HCT116 (cell line): ENCODE measurements at regions not wholly inside any gene's neighbourhood (a gene's known extent, or its start where the extent isn't known, plus 50 kb on each side); places are given as distances from the start of the nearest gene placed in this dataset.

Experiments
- ATAC-seq: fragments of 200-7000 bp; cut with Tn5 transposase; 2 replicates; pipeline ENCODE4 v1.9.1; 2020; ENCODE audit warnings: mild to moderate bottlenecking, moderate library complexity
- BruUV-seq: library from RNA; stranded (reverse); fragments of 400-500 nt; replicated peaks from 2 replicates; lab custom pipeline; 2021; lab: Mats Ljungman, UMichigan
- CTCF ChIA-PET: fragments of 300-600 bp; sonication (Branson Sonifier 250); formaldehyde crosslinking; loops from one replicate; lab custom pipeline; 2021; ENCODE audit warnings: antibody characterized with exemption; lab: Charles Lee
- POLR2A ChIA-PET: fragments of 300-600, 350-600 bp; sonication (Branson Sonifier 250); formaldehyde crosslinking; loops from one replicate; lab custom pipeline; 2021; ENCODE audit warnings: antibody characterized with exemption; lab: Charles Lee
- RAD21 ChIA-PET, 2 experiments: fragments of 300-600 bp; sonication (Branson Sonifier 250); formaldehyde crosslinking; loops; one replicate each; lab custom pipeline; 2023; ENCODE audit warnings: low total read pairs in 2 of 2; ENCODE audit not compliant: uncharacterized antibody in 2 of 2, unreplicated experiment in 2 of 2, low non-redundant PET in 1 of 2; lab: Charles Lee
- DNase-seq: peaks from one replicate; pipeline ENCODE4 v3.0.0-alpha.2; 2010; ENCODE audit warnings: low read depth, low spot score
- H2AFZ ChIP-seq: fragments of 200-600 bp; shearing (Covaris generic), sonication (generic); 2 replicates; pipeline ENCODE4 v1.6.1; 2017; ENCODE audit warnings: low read depth, mixed run types, mixed read lengths, antibody characterized with exemption, low read length; ENCODE audit not compliant: poor library complexity, severe bottlenecking
- H3K27ac ChIP-seq: 2 replicates; pipeline ENCODE4 v1.5.1; 2012; ENCODE audit warnings: low read depth, low read length
- H3K27me3 ChIP-seq: fragments of 200-600 bp; sonication (generic); 2 replicates; pipeline ENCODE4 v1.6.1; 2016; ENCODE audit warnings: mixed run types, low read length, mixed read lengths; ENCODE audit not compliant: insufficient read depth
- H3K36me3 ChIP-seq, 2 experiments: fragments of 200-500 bp in 1 of 2; fragments of 200-600 bp in 1 of 2; sonication (Bioruptor generic) in 1 of 2; sonication (generic) in 1 of 2; 2 replicates each; pipeline versions ENCODE4 v1.5.1 to v1.6.1; 2014 to 2016; ENCODE audit warnings: low read length in 2 of 2, inconsistent platforms in 1 of 2, mixed read lengths in 1 of 2, mixed run types in 1 of 2; ENCODE audit not compliant: insufficient read depth in 2 of 2, control insufficient read depth in 1 of 2
- H3K4me1 ChIP-seq, 2 experiments: fragments of 200-600 bp in 1 of 2; sonication (generic) in 1 of 2; 2 replicates each; pipeline versions ENCODE4 v1.5.1 to v1.6.1; 2012 to 2017; ENCODE audit warnings: low read length in 2 of 2, inconsistent platforms in 1 of 2, mild to moderate bottlenecking in 1 of 2, mixed read lengths in 1 of 2, mixed run types in 1 of 2, moderate library complexity in 1 of 2; ENCODE audit not compliant: insufficient read depth in 2 of 2, control insufficient read depth in 1 of 2
- H3K4me2 ChIP-seq: fragments of 200-600 bp; sonication (generic); 2 replicates; pipeline ENCODE4 v1.6.1; 2017; ENCODE audit warnings: mixed run types, low read length, mixed read lengths
- H3K4me3 ChIP-seq, 2 experiments: fragments of 200-600 bp in 1 of 2; sonication (generic) in 1 of 2; replicated peaks in 1 of 2; 2 replicates each; pipeline ENCODE4 v1.5.1; 2011 to 2016; ENCODE audit warnings: low read length in 2 of 2, control low read depth in 1 of 2, low read depth in 1 of 2, mild to moderate bottlenecking in 1 of 2, mixed read lengths in 1 of 2, mixed run types in 1 of 2
- H3K79me2 ChIP-seq: fragments of 200-600 bp; sonication (generic); 2 replicates; pipeline ENCODE4 v1.6.1; 2017; ENCODE audit warnings: mild to moderate bottlenecking, mixed run types, low read length, moderate library complexity, mixed read lengths; ENCODE audit not compliant: insufficient read depth
- H3K9ac ChIP-seq: fragments of 200-600 bp; sonication (generic); 2 replicates; pipeline ENCODE4 v1.6.1; 2016; ENCODE audit warnings: low read length, mixed read lengths
- H3K9me2 ChIP-seq: fragments of 200-600 bp; sonication (generic), shearing (Covaris generic); 2 replicates; pipeline ENCODE4 v1.6.1; 2017; ENCODE audit warnings: mixed run types, mild to moderate bottlenecking, moderate library complexity; ENCODE audit not compliant: insufficient read depth
- H3K9me3 ChIP-seq, 2 experiments: fragments of 200-500 bp in 1 of 2; fragments of 200-600 bp in 1 of 2; sonication (Bioruptor generic) in 1 of 2; sonication (generic) in 1 of 2; 2 replicates each; pipeline ENCODE4 v1.6.1; 2014 to 2017; ENCODE audit warnings: low read length in 2 of 2, mixed read lengths in 2 of 2, inconsistent platforms in 1 of 2, low read depth in 1 of 2, mild to moderate bottlenecking in 1 of 2, mixed run types in 1 of 2, moderate library complexity in 1 of 2; ENCODE audit not compliant: control insufficient read depth in 1 of 2, insufficient read depth in 1 of 2
- H4K20me1 ChIP-seq: fragments of 200-600 bp; sonication (generic), shearing (Covaris generic); 2 replicates; pipeline ENCODE4 v1.6.1; 2017; ENCODE audit warnings: mixed run types, mild to moderate bottlenecking, moderate library complexity; ENCODE audit not compliant: insufficient read depth
- CBX3 ChIP-seq: IDR thresholded peaks from 2 replicates; pipeline ENCODE4 v1.6.1; 2012; ENCODE audit warnings: low read depth
- CEBPB ChIP-seq: IDR thresholded peaks from 2 replicates; pipeline ENCODE4 v1.6.1; 2012; ENCODE audit warnings: low read depth
- EGR1 ChIP-seq: IDR thresholded peaks from 2 replicates; pipeline ENCODE4 v1.6.1; 2012; ENCODE audit warnings: low read depth
- EZH2phosphoT487 ChIP-seq: fragments of 200-600 bp; IDR thresholded peaks from 2 replicates; pipeline ENCODE4 v1.6.1; 2018; ENCODE audit warnings: antibody characterized with exemption, borderline replicate concordance
- FOSL1 ChIP-seq: IDR thresholded peaks from 2 replicates; pipeline ENCODE4 v1.6.1; 2012; ENCODE audit warnings: low read depth
- JUND ChIP-seq: IDR thresholded peaks from 2 replicates; pipeline ENCODE4 v1.6.1; 2012
- POLR2A ChIP-seq: IDR thresholded peaks from 2 replicates; pipeline ENCODE4 v1.7.0; 2011; ENCODE audit warnings: borderline replicate concordance; ENCODE audit not compliant: insufficient read depth, insufficient read length; ENCODE audit errors: extremely low read depth
- RAD21 ChIP-seq: IDR thresholded peaks from 2 replicates; pipeline ENCODE4 v1.6.1; 2012; ENCODE audit warnings: low read depth, mild to moderate bottlenecking
- REST ChIP-seq: IDR thresholded peaks from 2 replicates; pipeline ENCODE4 v1.6.1; 2012; ENCODE audit warnings: low read depth
- ZFX ChIP-seq: fragments of 450-650 bp; IDR thresholded peaks from 2 replicates; pipeline ENCODE4 v1.6.1; 2017
- ZNF274 ChIP-seq: fragments of 200-500 bp; sonication (Bioruptor generic); IDR thresholded peaks from 2 replicates; pipeline ENCODE4 v1.6.1; 2014; ENCODE audit warnings: mild to moderate bottlenecking, low read depth, low read length, inconsistent platforms
- intact Hi-C: fragments of 100-400 bp; cut with micrococcal nuclease; formaldehyde crosslinking; loops from 2 replicates; pipeline ENCODE4 v1.10.0; 2022
- TF ChIP-seq, protein P1 (sequence below), 3 experiments: fragments of 200-600 bp in 1 of 3; sonication (generic) in 1 of 3; IDR thresholded peaks in 2 of 3; conservative IDR thresholded peaks in 1 of 3; 2 replicates each; pipeline ENCODE4 v1.5.1; 2012 to 2017; ENCODE audit warnings: low read depth in 2 of 3, low read length in 2 of 3, antibody characterized with exemption in 1 of 3, borderline replicate concordance in 1 of 3, control low read depth in 1 of 3, mild to moderate bottlenecking in 1 of 3, mixed read lengths in 1 of 3, mixed run types in 1 of 3, moderate library complexity in 1 of 3; ENCODE audit not compliant: insufficient read depth in 1 of 3
- TF ChIP-seq, protein P2 (sequence below): IDR thresholded peaks from 2 replicates; pipeline ENCODE4 v1.6.1; 2012
- TF ChIP-seq, protein P3 (sequence below): IDR thresholded peaks from 2 replicates; pipeline ENCODE4 v1.6.1; 2011; ENCODE audit warnings: mild to moderate bottlenecking, low read length, moderate library complexity; ENCODE audit not compliant: insufficient replicate concordance; ENCODE audit errors: extremely low read depth

GRCh38 chr6:91130126-91130525 lies 543.3 kb upstream of the MAP3K7 start:
- Histone ChIP-seq H3K9me2 (no peaks in the 10 kb centered on the region), H3K4me2 (no peak overlapping the region), H3K27me3 (no peaks in the 10 kb centered on the region), H3K9me3 (peaks cover 5 to 6% of the 10 kb centered on the region in 2 experiments; a peak in 2 of 4 replicates), H3K36me3 (no peaks in the 10 kb centered on the region), H3K79me2 (no peaks in the 10 kb centered on the region), H3K4me3 (no peak overlapping the region), H2AFZ (no peak overlapping the region), H4K20me1 (no peaks in the 10 kb centered on the region), H3K9ac (no peak overlapping the region), H3K4me1 (no peaks in the 10 kb centered on the region), H3K27ac (no peak overlapping the region)
- POLR2A ChIA-PET = no interaction called here
- CTCF ChIA-PET = no interaction called here
- RAD21 ChIA-PET = no interaction called here
- intact Hi-C loops = no loop called here
- TF ChIP-seq ZNF274 (no peak), CBX3 (no peak), RAD21 (no peak), CEBPB (no peak), EGR1 (no peak), REST (no peak), FOSL1 (no peak), EZH2phosphoT487 (no peak), ZFX (no peak), POLR2A (no peak), JUND (no peak)
- TF ChIP-seq, protein P1, sequence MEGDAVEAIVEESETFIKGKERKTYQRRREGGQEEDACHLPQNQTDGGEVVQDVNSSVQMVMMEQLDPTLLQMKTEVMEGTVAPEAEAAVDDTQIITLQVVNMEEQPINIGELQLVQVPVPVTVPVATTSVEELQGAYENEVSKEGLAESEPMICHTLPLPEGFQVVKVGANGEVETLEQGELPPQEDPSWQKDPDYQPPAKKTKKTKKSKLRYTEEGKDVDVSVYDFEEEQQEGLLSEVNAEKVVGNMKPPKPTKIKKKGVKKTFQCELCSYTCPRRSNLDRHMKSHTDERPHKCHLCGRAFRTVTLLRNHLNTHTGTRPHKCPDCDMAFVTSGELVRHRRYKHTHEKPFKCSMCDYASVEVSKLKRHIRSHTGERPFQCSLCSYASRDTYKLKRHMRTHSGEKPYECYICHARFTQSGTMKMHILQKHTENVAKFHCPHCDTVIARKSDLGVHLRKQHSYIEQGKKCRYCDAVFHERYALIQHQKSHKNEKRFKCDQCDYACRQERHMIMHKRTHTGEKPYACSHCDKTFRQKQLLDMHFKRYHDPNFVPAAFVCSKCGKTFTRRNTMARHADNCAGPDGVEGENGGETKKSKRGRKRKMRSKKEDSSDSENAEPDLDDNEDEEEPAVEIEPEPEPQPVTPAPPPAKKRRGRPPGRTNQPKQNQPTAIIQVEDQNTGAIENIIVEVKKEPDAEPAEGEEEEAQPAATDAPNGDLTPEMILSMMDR (IDR thresholded peaks at IDR 0.05 in 2 of 3, conservative IDR thresholded peaks at IDR 0.05 in 1 of 3; ENCODE audit: borderline replicate concordance in 1 of 3, insufficient read depth in 1 of 3, low read depth in 2 of 3, low read length in 2 of 3) = no peak
- TF ChIP-seq, protein P2, sequence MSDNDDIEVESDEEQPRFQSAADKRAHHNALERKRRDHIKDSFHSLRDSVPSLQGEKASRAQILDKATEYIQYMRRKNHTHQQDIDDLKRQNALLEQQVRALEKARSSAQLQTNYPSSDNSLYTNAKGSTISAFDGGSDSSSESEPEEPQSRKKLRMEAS = no peak
- TF ChIP-seq, protein P3, sequence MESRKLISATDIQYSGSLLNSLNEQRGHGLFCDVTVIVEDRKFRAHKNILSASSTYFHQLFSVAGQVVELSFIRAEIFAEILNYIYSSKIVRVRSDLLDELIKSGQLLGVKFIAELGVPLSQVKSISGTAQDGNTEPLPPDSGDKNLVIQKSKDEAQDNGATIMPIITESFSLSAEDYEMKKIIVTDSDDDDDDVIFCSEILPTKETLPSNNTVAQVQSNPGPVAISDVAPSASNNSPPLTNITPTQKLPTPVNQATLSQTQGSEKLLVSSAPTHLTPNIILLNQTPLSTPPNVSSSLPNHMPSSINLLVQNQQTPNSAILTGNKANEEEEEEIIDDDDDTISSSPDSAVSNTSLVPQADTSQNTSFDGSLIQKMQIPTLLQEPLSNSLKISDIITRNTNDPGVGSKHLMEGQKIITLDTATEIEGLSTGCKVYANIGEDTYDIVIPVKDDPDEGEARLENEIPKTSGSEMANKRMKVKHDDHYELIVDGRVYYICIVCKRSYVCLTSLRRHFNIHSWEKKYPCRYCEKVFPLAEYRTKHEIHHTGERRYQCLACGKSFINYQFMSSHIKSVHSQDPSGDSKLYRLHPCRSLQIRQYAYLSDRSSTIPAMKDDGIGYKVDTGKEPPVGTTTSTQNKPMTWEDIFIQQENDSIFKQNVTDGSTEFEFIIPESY = no peak
- BruUV-seq = no TSS peak
- no peak for ATAC-seq
- DNase-seq = no peak
